Activated CD4-positive, alpha-beta T cell treated with anti-CD3 and anti-CD28 coated beads, Interleukin-2, amount 50 U/mL, for 4 hours (primary cell): ENCODE measurements at regions not wholly inside any gene's neighbourhood (a gene's known extent, or its start where the extent isn't known, plus 50 kb on each side); places are given as distances from the start of the nearest gene placed in this dataset.

Source experiments
- DNase-seq, 2 experiments: peaks; one replicate each; pipeline ENCODE4 v3.0.0-alpha.2; 2020

DNA sequence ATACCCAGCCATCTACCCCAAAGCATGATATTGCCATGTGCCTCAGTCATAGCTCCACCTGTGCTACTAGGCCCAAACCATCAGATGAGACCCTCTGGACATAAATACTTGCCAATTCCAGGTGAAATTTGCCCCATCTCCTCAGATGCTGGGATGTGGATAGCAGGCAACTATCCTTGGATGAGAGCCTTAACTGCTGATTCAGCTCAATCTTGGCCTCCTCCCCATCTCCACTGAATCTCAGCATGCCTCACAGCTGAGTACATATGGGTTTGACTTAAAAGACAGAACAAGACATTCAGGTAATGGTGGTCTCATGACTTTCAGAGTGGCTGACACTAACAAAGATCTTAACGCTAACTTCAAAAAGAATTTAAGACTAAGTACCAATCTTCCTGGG, 50.8 kb upstream of the KLHL13 start:
- no peak for DNase-seq

DNA sequence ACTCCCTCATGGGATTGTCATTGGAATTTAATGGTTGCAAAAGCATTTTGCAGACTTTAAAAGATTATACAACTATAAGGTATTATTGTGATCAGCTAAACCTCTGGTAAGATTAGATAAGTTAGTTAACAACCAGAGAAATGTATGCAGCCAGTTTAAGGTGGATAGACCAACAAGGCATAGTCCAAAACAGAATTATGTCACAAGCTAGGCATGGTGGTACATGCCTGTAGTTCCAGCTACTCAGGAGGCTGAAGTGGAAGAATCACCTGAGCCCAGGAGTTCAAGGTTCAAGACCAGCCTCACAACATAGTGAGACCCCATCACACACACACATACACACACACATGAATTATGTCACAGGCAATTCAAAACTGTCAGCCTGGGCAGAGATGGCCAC, 54.7 kb upstream of the KLHL13 start:
- no peak for DNase-seq

DNA sequence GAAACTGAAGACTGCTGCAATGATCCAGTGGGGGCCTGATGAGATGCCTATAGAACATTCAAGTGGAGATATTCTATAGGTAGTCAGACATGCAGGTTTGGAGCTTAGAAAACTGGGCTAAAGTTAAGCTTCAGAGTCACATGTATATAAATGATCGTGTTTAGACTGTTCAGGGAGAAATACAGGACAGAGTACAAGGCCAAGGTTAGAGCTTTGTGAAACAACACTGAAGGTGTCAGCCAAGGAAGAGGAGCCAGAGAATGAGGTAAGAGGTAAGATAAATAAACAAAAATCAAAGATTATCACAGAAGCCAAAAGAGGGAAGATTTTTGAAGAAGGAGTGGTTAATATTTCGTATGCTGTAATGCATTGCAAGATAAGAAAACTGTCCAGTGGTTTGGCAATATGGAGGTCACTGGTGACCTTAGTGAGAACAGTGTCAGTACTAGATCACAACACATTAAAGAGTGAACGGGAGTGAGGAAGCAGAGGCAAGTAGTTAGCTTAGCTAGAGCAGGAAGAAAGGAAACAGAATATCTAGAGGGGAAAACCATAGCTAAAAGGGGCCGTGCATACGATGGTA, 58.0 kb upstream of the KLHL13 start:
- DNase-seq, result no peak

DNA sequence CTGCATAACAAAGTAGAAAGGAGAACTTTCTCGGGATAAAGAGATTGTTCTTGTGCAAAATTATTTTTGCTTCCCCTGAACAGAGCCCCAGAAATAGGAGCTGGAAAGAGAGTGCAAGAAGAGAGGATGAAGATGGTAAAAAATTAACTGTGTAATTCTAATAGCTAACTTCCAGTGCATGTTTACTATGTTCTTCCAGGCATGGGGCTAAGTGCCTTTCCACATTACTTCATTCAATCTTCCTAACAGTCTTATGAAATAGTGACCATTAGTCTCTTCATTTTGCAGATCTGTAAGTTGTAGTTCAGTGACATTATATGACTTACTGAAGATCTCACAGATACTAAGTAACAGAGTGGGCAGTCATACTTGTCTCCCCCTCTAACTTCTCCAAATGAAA, 61.1 kb upstream of the KLHL13 start:
- DNase-seq, result no peak

DNA sequence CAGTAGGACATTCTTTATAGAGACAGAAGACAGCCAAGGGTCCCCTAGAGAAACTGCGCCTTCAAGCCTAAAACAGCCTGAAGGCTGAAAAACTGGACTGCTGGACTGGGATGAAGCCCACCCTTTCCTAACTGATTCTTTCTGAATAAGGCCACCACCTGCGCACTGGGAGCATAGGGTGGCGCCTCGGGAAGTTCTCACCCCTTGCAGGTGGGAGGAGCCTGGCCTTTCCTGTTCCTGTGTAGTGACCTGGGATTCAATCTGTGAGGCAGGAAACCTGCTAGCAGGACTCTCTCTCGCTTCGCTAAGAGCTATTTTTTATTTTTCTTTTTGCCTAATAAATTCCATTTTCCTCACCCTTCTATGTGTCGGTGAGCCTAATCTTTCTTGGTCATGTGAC, 61.8 kb upstream of the KLHL13 start:
- DNase-seq, result no peak

DNA sequence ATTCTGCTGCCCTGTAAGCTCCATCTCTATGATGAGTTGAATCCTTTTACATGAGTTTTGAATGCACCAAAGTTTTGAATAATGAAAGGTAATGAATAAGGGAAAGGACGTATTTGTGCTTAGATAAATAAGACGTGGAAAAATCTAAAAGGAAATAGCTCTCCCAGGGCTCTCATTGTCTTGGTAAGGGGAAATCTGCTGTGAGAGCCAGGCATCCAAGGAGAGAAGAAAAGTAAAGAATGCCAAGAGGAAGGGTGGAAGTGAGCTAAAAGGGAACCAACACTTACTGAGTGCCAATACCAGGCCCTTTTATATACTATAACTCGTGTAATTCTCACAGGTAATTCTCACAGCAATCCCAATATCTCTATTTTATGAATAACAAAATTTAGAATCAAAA, 62.6 kb upstream of the KLHL13 start:
- DNase-seq, result no peak

DNA sequence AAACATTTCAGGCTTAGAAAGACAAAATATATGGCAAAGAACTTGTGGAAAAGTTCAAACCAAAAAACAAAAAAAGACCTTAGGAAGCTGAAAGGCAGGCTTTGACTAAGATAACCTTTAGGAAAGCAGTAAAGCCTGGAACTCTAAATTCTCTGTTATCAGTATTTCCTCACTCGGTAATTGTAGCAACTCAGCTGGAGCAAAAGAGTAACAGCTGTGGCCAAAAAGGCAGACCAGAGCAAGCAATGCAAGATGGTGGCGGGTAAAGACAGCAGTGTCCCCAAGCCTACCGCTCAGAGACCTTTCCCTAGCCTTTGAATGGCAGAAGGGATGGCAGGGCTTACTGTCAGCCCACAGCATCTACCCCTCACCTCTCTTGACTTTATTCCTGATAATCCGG, 63.1 kb upstream of the KLHL13 start:
- no peak for DNase-seq

DNA sequence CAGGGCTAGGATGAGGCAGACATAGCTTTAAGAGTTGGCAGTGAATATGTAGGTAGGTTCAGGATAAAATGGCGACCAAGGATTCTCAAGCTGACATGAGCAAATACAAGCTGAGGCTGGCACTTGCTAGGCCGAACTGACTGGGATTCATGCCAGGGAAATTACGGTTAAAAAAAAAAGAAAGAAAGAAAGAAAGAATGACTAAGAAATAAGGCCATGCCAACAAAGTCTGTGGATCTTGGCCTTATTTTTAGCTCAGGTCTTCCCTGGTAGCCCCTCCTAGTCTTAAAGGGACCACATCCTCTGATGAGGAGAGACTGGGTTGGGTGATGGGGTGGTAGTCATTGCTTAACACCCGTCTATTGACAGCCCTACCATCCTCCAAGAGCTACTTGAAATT, 64.4 kb upstream of the KLHL13 start:
- DNase-seq, result no peak

DNA sequence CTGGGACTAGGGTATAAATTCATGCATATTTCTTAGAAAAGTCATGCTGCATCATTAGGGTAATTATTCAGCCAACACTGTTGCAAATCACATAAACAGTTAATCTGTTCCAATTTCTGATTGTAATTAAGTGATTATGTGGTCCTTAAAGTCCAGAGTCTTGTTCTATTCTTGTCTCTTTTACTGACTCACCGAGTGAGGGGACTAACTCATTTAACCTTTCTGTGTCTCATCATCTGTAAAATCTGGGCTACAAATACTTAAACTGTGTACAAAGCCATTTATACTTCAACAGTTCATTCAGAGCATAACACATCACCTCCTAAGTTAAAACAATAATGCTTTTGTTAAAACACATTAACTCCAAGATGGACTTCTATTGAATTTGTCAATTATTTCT, 65.4 kb upstream of the KLHL13 start:
- no peak for DNase-seq

DNA sequence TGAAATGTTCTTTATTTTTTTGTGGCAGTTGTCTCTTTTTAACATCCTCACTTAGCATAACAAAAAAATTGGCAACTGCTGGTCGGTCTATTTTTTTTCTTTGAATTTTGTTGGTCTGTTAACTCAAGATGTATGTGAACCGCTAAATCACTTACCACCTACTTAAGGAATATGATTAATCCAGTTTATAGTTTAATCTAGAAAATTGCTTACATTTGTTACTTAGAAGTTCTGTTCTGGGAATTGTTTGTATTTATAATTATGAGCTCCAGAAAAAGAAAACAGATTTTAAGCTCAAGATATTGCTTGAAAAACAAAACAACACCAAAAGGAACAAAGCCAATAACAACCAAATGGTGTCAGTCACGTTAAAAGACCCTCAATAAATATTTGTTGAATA, 66.1 kb upstream of the KLHL13 start:
- DNase-seq, result no peak

DNA sequence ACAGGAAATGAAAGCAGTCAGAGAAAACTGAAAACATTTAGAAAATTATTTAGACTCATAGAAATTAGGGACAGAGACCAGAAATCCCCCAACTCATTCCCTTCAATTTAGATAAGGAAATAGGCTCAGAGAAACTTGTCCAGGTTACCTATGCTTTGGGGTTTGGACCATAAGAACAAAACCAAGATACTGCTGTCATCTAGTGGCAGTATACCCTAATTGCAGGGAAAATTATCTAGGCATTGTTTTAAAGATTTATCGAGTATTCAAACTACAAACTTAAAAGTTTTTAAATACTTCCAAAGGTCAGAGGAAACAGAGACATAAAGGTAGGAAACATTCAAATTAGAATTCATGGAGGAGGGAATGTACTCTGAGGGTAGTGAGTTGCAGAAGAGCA, 67.0 kb upstream of the KLHL13 start:
- no peak for DNase-seq

DNA sequence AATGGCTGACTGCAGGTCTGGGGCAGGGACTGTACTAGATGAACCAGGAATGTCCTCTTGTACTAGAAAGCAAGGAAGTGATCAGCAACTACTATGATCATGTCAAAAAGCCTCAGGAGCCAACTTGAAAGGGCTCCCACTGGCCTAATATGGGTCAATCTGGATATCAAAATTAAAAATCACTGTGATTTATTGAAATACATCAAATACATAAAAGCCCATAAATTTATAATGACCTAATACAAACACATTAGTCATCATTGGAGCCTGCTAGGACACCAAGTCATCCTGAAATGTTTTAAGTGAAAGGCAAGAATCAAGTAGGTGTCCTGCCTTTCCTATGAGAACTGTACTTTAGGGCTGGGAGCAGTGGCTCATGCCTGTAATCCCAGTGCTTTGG, 70.5 kb upstream of the KLHL13 start:
- DNase-seq, result no peak

DNA sequence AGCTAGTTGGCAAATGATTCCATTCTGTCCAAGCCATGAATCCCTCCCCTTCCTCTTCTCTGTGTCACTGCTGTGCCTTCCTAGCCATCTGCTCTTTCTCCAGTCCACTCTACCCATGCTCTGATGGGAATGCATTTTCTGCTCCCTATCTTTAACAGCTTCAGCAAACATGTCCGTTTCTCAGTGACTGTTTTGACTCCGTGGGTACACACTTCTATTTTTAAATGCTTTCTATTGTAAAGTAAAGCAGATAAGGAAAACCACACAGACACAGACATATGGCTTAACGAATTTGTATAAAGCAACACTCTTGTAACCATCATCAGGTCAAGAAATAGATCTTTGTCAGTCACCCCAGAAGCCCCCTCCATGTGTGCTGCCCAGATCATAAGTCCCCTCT, 72.4 kb upstream of the KLHL13 start:
- no peak for DNase-seq

DNA sequence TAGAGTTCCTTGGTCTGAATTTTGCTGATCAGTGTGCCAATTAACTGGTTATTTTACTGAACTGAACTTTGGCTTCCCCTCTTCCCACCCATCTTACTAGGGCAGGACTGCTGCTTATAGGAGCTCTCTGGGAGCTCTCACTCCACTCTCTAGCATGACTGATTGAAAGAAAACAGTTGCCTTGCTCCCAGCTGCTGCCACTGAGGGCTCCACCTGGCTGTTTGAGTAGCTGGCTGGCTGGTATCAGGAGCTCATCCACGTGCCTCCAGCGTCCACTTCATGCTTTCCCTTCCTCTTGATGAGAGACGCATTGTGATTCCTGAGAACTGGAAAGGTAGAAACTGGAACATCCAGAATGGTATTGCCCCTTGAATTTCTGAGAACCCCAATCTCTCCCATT, 73.0 kb upstream of the KLHL13 start:
- DNase-seq, result no peak

DNA sequence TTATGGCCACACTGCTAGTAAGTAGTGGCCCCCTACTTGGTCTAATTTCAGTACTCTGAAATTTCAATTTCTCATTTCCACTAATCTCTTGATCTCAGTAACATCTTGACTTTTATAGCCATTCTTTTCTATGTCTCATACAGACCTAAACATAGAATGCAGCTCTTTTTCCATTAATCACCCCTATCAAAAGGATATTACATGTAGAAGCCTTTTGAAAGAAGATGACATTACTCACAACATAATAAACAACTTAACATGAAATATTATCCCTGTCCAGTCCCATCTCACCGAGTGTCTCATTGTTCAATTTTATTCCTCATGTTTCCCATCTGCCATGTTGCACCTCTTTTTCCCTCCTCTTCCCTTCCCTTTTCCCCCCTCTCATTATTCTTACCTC, 81.1 kb upstream of the KLHL13 start:
- no peak for DNase-seq

DNA sequence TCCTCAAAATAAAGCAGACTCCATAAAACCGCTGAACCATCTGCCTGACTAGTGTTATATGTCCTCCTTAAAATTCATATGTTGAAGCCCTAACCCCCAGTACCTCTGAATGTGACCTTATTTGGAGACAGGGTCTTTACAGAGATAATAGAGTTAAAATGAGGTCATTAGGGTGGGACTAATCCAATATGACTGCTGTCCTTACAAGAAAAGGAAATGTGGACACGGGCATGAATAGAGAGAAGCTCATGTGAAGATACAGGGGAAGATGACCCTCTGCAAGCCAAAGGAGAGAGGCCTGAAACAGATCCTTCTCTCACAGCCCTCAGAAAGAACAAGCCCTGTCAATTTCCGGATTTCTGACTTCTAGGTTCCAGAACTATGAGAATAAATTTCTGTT, 82.0 kb upstream of the KLHL13 start:
- DNase-seq, result no peak

DNA sequence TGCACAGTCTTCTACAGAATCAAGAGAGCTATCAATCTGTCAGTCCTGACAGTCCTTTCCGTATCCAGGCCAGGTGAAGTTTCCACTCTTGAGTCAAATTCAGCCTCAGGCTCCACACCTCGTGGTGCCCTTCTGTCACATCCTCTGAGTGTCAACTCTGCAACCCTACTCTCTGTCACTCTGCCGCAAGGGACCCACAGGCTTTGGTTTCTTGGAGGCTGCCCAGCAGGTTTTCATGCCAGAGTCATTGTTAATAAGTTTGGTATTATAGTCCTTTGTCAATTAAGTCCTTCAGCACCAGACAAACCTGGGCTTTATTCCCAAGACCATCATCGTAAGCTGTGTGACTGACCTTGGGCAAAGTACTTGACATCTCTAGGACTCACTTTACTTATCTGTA, 83.4 kb upstream of the KLHL13 start:
- no peak for DNase-seq

DNA sequence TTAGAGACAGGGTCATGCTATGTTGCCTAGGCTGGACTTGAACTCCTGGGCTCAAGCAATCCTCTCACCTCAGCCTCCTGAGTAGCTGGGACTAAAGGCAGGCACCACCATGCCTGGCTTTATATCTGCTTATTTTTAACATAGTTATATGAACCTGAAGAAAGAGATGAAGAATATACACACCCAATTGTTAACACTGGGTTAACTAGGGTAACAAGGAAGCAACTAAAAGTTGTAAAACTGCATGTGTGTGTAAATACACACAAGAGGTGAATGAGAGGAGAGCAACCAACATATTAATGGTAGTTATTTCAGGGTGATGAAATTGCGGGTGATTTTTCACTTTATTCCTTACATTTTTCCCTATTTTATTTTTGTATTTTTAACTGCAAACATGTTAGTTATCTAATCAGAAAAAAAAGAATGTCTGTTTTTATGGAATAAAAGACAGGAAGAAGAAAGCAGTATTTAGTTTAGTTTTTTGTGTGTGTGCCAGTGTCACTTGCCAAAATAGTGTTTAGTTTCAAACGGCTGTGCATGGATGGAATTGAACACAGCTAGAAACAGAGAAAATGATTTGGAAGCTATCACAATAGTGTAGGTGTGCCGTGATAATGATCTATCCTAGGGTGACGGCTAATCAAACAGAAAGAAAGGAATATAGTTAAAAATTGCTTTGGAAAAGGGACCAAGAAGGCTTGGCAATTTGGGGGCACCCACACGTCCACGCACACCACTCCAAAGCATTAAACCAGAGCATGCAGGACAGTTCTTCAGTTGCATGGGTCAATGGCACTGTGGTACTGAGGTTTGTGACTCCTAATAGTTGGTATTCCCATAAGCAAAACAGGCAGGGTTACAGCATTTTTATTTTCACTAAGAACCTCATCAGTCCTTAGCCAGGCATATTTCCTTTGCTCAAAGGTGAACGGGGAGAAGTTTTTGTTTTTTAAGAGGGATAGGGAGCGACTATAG, 89.1 kb upstream of the KLHL13 start:
- DNase-seq, result no peak

DNA sequence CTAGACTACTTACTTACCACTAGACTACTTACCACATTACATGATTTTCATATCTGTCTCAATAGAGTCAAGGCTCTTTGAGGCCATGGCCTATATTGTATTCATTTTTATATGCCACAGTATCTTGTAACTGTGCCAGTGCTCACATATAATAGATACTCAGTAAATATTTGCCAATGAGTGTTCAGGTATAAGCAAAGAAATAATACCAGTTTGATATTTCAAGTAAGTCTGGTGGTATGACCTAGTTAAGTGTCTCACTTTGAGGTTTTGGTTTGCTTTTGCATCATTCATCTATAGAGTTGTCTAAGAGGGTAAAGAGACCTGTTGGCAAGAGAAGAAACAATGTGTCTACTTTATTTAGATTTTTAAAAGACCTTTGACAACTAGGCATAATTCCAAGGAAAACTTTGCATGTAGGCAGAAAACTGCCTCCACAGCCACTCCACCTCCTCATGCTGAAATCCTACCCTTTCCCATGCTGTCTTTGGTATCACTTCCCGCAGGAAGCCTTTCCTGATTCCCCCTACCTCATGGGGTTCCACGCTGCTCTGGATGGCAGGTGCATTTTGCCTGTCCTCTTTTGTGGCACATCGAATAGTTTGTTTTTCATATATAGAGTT, 91.3 kb upstream of the KLHL13 start:
- DNase-seq, result no peak

DNA sequence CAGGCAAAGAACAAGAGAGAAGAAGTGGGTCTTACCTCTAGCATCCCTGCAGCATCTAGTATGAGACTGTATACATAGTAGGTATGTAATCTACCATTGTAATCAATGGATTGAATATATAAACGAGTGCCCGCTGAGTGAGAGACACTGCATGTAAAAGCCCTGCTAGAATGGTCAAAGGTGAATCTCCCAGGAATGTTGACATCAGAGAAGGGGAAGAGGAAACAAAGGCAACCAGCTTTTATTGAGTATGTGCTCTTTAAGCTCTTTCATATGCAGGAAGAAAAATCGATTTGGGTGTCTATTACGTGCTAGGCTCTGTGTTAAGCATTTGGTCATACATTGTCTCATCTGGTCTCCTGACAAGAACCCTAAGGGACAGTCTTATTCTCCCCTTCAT, 91.9 kb upstream of the KLHL13 start:
- no peak for DNase-seq

DNA sequence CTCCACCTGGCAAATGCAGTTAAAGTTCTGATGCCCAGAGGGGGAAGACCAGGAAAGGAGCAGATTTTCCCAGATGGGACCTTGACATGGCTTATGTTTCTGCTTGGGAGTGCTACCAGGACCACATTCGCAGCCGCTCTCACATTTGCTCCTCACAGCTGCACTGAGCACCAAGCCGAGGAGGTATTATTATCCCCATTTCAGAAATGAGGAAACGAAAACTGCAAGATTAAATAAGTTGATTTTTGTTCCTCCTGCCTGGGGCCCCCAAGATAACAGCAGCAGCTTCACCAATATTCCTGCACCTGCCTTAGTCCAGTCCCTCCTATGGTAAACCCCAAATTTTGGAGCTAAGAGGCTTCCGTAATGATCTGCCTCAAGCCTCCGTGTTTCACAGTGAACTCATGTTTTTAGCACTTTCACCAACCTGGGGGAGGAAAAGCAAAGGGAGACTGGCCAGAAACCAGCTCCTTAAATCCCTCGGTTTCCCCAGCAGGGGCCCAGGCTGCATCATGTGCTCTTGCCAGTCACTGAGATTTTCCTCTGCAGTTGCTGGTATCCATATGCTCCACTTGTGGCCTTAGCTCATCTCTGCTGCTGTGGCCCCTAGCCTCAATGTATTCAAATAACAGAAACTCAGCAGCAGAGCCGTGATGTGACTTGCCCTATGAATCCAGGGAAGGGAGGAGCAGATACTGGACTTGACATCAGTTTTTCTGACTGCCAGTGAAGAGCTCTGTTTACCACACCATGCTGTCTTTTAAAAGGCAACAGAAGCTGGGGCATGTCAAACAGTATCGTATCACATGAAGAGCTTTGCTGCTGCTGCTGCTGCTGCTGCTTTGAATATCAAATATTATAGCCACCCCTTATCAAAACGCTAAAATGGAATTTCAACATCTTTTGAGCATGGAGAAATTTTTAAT, 95.5 kb upstream of the KLHL13 start:
- DNase-seq, result no peak

DNA sequence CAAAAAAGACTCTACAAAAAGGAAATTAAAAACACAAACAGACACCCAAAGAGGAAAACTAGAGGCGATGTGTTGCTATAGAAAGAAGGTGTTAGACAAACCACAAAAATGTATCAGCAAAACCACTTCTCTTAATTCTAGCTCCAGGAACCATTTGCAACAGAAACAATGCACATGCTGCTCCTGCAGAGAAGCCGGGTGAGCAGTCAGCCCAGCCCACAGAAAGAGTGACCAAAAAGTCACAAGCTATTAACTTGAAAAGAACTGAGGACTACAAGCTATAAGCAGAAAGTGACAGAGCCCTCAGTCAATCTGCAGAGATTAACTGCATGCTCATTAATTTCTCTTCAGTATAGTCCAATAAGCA, 96.2 kb upstream of the KLHL13 start:
- no peak for DNase-seq

DNA sequence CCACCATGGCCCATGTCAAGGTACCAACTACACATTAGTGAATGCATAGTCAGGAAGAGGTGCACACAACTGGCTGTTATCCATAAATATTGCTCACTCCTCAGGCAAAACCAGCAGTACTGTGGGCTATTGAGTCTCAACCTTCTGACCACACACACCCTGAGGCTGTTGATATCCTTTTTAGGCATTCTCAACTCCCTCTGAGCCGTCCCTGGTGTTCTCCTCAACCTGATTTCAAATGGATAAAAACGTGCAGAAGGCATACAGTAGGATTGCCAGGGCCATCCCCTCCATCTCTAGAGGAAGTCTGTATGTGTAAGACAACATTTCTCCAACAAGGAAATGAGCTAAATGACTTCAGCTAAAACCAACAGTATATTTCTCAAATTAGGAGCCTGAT, 98.7 kb upstream of the KLHL13 start:
- DNase-seq, result no peak
